GM19372 (cell line): ENCODE measurements at regions not wholly inside any gene's neighbourhood (a gene's known extent, or its start where the extent isn't known, plus 50 kb on each side); places are given as distances from the start of the nearest gene placed in this dataset.
"Not testable (repeated sequence)": the region's sequence is repeated elsewhere in the genome, so short reads cannot be mapped to it uniquely, and the experiment has no call there.

Source experiments
- ATAC-seq: cut with Tn5 transposase; IDR thresholded peaks from one replicate; pipeline ENCODE4 v1.9.1; 2021; ENCODE audit warnings: mild to moderate bottlenecking, low read depth, moderate library complexity; ENCODE audit not compliant: unreplicated experiment

DNA sequence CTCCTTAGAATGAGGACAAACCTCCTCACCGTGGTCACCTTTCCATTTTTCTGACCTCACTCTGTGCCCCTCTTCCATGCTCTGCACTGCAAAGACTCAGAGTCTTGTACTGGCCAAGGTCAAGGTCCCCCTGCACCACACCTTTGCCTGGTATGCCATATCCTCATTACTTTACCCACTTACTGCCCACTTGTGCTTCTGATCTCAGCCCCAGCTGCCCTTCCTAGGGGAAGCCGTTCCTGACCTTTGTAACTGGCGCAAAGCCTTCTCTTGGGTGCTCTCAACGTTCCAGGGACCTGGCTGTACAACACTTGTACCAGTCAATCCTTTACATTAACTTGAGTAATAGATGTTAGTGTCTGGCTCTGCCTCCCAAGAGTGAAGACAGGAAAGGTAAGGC lies 256.0 kb downstream of the SV2B start:
- no peak for ATAC-seq

DNA sequence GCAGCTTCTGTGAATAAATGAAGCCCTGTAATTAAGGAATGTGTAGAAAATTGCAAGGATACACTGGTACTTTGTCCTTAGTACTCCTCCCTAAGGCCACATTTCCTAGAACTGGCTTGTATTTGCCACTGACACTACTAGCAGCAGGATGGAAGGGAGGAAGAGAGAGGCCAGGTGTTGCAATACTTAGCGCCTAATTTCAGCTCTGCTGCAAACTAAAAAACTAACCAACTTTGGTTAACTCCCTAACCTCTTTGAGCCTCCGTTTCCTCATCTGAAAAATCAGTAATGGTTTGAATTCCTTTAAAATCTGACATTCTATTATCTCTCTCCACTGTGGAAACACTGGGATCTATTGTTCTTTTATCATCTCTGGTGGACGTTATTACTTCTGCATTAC lies 257.0 kb downstream of the SV2B start:
- ATAC-seq = no peak

DNA sequence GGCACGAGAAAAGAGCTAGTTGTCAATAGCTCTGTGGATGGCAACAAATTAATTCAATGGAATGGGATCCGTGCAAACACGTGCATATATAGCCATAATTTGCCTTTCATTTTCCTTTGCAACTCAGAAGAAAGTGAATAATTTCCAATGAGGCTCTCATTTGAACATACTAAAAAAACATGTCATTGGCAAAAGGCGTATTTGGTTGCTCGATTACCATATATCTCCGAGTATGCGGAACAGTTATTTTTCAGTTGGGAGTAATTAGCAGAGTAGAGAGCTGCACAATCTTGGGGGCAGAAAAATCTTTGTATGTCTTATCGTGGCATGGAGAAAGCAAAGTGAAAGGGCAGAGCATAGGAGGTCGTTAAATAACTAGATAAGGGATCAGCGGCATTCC lies 257.4 kb downstream of the SV2B start:
- ATAC-seq = no peak

DNA sequence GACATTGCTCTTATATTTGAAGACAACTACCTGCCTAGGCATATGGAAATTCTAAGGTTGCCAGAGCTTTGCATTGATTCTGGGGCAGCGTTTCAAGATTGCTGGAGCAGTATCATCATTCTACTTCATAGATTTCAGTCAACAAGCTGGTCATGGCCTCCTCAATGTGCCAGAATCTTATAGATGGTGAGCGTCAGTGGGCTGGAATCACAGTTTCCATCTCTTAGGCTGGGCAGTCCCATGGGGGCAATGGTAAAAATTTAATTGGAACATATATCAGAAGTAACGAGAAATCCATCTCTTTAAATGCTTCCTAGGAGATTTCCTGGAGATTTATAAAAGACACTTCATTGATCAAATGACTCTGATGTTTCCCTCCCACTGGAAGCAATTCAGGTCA lies 258.3 kb downstream of the SV2B start:
- ATAC-seq = no peak

DNA sequence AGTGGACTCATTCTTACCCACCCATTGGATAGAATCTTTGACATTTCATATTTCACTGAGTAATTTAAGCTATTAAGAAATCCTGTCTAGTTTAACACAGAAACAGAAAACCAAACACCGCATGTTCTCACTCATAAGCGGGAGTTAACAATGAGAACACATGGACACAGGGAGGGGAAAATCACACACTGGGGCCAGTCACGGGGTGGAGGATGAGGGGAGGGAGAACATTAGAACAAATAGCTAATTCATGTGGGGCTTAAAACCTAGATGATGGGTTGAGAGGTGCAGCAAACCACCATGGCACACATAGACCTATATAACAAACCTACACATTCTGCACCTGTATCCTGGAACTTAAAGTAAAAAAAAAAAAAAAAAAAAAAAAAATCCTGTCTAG lies 261.6 kb downstream of the SV2B start:
- ATAC-seq = not testable (repeated sequence)

DNA sequence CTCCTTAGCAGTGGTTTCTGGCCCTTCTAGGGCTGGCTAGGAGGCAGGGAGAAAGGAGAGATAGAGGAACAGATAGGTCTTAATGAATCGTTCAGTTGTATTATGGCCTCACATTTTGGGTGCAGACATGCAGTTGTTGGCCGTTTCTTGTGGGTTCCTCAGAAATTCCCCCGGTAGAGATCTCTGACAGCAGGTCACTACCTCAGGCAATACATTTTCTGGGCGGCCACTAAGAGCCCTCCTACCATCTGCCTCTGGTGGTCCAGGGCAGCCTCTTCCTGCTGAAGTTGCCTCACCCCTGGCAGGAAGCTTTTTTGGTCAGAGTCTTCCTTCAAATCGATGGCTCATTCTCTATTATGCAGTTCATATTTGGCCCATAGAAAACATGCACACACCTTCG lies 266.1 kb downstream of the SV2B start:
- ATAC-seq = no peak

DNA sequence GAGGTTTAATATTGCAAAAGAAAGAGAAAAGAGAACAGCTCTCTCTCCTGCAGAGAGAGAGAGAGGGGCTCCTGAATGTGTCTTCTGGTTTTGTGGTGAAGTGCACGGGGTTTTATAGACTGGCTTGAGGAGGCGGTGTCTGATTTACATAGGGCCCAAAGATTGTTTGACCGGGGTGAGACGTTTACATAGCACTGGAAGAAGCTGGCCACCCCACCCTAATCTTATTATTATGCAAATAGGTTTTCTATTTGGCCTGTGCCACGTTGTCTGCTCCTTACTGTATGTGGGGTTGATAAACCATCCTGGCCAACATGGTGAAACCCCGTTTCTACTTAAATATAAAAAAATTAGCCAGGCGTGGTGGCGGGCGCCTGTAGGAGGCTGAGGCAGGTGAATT lies 268.6 kb downstream of the SV2B start:
- no peak for ATAC-seq

DNA sequence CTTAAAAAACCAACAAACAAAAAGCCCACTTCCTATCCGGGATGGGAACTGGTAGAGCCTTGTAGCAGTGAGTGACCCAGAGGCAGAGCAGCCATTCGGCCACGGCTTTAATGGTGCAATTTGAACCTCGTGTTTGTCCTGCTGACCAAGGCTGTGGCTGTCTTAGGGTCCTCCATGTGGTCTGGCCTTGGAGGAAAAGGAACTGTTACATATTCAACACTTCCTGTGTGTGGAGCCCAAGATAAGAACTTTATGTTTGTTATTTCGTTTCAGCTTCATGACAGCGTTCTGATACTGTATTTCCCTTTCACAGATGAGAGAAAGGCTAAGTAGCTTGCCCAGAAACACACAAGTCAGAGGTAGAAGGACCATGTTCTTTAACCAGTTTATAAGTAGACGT lies 269.8 kb downstream of the SV2B start:
- no peak for ATAC-seq

DNA sequence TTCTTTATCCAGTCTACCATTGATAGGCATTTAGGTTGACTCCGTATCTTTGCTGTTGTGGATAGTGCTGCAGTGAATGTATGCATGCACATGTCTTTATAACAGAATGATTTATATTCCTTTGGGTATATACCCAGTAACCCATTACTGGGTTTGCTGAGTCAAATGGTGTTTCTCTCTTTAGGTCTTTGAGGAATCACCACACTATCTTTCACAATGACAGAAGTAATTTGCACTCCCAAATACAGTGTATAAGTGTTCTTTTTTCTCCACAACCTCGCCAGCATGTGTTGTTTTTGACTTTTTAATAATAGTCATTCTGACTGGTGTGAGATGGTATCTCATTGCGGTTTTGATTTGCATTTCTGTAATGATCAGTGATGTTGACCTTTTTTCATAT lies 271.3 kb downstream of the SV2B start:
- ATAC-seq = not testable (repeated sequence)

DNA sequence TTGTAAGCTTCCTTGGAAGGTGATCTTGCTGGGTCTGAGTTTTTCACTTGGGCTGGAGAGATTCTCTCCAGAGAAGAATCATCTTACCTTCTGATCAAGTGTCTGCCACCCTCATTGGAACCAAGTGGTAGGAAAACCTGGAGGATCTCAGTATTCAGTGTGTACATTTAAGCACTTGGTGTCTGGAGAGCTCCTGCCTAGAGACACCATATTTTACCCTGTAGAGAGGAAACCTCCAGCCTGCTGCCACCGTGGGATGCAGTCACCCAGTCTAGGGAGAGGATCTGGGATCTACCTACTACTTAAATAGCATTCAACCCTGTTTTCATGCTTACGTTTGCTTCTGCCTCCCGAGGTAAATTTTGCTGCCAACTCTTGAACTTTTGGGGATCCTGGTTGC lies 274.3 kb downstream of the SV2B start:
- no peak for ATAC-seq

DNA sequence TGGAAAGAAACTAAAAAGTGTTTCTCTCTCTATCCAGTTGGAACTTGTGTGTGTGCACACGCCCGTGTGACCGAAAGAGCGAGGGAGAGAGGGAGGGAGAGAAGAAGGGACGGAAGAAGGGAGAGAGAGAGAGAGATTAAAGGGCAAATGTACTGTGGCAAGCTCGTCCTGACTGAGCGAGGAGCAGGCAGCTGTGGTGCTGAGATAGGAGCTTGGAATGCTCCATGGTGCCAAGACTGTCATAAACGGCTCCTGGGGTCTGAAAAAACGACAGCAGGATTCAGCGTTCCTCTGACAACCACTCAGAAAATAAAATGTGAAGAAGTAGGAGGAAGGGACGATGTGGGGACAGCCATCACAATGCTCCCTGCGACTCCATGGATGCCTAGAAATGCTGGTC lies 276.0 kb downstream of the SV2B start:
- ATAC-seq = no peak

DNA sequence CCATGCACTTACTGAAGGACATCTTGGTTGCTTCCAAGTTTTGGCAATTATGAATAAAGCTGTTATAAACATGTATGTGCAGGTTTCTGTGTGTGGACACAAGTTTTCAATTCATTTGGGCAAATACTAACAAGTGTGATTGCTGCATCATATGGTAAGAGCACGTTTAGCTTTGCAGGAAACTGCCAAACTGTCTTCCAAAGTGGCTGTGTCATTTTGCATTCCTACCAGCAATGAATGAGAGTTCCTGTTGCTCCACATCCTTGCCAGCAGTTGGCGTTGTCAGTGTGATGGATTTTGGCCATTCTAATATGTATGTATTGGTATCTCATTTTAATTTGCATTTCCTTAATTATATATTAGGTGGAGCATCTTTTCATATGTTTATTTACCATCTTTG lies 280.1 kb downstream of the SV2B start:
- ATAC-seq = no peak

DNA sequence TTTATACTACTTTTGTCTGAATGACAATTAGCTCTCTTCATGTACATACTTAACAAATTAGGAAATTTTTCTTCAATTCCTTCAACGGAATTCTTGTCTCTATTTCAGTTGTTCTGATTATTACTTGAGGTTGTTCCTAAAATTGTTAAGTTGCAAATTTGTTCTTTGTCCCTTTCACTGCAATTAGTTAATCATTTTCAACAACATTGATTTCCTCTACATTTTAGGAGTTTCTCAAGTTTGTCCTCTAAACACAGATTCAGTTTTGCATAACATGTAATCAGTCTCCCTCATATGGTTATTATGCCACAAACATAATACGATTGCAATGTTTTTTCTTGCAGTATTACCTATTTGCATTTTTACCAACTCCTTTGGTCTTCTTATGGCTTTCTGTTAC lies 283.5 kb downstream of the SV2B start:
- ATAC-seq = no peak

DNA sequence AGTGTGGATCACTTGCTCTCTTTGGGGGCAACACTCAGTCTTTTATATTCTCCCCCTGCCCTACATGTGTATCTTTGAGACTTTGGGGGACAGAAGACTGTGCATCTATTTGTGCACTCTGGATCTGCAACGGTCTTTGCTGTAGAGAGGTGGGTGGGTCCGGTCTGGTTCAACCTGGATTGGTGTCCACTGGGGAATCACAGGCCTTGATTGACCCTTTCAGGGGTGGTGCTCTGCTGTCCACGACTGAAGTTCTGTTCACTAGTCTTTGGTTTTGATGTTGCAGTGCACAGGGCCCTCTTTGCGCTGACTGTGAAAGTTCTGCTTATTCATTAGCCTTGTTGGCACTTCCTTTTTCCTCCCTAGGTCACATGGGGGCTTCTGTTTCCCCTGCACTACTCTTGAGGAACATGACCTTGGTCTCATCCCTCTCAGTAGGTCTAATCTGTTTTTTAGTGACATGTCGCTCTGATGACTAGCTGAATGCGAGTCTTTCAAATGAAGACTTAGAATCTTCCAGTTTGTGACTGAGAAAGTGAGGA lies 284.2 kb downstream of the SV2B start:
- ATAC-seq = no peak

DNA sequence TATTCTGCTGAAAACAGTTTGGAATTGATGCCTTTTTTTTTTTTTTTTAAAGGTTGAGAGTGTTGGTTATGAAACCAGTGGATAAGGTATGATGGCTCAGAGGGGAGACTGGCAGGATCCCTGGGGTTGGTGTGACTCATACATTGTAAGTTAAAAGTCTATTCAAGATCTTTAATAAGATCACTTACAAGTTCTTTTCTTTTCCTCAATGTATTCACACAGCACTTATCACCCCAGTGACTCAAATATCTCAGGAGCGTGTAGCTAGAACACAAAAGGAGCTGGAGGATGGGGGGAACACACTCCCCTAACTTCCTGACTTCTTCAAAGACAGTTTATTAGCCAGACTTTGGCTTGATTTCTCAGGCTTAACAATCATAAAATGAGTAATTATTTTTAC lies 285.3 kb downstream of the SV2B start:
- no peak for ATAC-seq

DNA sequence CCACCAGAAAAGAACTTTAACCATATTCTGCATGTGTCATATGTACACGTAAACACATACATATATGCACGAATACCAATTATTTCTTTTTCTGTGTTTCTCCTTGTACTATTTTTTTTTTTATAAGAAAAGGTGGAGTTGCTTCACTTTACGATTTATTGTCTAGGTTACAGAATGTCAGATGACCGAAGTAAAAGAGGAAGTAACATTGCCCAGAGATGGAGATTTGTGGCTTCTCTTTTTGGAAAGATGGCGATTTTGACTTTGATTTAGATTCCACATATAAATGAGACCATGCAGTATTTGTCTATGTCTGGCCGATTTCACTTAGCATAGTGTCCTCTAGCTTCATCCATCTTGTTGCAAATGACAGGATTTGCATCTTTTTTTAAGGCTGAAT lies 293.1 kb downstream of the SV2B start:
- ATAC-seq = no peak

DNA sequence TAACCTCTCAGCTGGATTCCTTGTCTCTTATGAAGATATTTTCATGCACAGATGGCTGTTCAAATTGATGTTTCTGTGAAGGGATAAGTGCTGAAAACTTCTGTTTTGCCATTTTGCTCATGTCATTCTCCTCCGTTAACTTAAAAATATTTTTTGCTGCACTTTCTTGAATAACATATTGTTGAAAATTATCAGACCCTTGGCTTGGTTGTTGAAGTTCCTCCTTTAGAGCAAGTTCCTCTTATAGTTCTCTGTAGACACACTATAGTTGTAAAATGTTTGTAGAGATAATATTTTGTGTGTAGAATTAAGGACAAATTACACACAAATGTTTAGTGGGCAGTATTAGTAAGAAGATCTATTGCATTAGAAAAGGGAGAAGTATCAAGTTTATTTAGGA lies 300.4 kb downstream of the SV2B start:
- no peak for ATAC-seq

DNA sequence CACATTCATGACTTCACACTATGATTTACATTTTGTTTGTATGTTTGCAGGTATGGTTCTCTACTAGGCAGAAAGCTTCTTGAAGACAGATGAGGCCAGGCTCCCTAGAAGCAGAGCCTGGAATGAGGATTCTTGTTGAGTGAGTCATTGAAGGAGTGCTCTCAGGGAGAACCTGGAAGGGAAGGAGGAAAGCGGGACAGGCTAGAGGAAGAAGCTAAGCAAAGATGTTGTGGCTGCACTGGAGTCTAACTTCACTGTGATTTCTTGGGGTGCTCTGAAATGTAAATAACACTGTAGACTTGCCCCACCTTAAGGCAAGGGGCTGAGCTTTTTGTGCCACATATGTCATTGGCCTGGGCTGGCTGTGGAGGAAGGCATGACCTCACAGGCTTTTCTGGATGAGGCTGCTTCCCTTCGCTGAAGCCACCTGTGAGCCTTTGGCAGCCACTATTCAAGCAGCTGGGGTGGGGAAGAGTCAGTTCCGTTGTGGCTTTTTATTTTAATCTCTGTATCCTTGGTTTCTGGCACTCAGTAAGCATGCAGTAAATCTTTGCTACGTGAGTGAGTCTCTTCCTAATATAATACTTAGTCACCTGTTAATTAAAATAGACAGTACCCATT lies 307.3 kb downstream of the SV2B start:
- ATAC-seq = no peak

DNA sequence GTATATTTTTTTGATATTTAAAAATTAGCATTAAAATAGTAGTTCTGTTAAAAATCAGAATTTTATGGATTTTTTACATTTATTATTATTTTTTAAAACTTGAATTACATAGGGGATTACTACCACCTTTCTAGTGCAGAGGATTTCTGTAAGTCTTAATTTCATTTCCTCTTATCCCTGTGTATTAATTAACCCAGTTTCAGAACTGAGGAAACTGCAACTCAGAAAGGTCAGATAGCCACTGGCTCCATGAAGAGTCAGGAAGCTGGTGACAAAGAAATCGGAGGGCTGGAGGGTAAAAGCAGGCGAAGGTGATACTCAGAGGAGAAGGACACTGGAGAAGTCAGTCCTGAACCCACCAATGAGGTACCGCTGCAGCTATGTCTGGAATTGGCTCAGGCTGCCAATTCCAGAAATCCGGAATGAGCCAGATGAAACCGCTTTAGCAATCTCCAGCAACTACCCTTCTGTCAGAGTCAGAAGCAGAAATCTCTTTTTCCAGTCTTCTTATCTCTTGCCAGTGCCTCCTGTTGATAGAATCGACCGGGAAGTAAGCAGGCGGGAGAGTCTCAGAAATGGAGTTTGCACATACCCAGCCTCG lies 308.5 kb downstream of the SV2B start:
- ATAC-seq = no peak

DNA sequence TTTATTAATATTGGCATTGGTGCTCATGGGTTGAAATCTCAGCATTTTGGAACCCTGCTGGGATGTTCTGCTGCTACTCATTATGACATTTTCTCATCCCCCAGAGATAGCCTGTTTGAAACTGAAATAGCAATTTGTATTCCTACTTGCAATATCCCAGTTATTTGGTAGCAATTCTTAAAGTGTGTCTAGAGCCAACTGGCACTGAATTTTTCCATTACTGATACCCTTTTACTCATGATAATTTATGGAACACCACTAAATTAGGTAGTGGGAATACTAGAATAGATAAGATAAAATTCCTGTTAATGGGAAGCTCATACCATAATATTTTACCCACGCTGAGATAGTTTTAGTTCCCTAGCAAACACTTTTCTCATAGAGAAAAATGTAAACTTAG lies 309.3 kb downstream of the SV2B start:
- ATAC-seq = no peak

DNA sequence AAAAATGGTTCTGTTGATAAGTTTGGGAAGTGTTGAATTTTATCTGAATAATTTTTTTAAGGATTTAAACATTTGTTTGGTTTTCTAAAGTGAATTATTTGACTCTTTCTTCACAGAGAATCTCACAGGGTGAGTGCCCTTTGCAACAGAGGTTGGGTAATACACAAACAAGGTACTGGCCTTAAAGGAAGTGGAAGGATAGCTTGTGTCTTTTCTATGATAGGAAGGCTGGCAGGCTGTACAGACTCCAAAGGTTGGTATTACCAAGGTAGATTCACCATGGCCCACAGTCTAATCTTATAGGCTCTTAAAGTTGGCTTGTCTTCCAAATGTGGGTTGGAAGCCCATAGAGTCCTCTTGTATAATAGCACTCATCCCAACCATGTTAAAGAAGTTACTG lies 311.5 kb downstream of the SV2B start:
- ATAC-seq = no peak

DNA sequence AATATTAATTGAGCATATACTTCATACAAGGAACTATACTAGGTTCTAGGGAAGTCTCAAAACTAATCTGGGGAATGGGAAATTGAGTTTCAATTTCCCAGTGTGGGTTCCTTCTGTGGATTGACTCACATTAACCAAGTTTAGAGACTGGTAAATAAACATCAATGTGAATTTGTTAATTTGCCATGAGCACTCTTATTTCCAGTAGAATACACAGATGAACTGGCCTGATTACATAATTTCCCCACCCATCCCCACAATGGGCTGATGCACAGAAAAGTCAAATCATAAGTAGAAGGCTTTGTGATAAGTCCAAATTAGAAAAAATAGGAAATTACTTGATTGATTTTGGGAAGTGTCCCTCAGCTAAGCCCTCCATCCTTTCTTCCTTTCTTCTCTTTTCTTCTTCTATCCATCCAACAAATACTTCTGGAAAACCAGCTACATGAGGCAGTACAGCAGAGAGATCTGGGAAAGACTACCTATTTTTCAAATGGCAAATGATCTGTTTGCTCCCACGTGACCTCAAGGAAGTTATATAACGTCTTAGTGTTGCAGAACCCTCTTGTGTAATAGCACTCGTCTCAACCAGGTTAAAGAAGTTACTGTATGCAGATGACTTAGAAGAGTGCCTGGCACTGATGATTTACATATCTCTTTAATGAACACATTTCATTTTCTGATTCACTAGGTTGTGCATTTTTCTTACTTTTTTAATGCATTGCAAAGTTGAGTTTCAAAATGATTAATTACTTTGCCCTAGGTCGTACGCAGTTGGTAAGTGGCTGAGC lies 312.3 kb downstream of the SV2B start:
- ATAC-seq = no peak
